Testis (tissue), 2 donors: ENCODE measurements at regions not wholly inside any gene's neighbourhood (a gene's known extent, or its start where the extent isn't known, plus 50 kb on each side); places are given as distances from the start of the nearest gene placed in this dataset.
"Not testable (repeated sequence)": the region's sequence is repeated elsewhere in the genome, so short reads cannot be mapped to it uniquely, and the experiment has no call there.

Experiments
- CTCF ChIP-seq, 3 experiments: fragments of 450-650 bp in 2 of 3; fragments of 200-600 bp in 1 of 3; sonication (generic) in 1 of 3; IDR thresholded peaks; one replicate each; pipeline ENCODE4 v1.5.1; 2016 to 2019; ENCODE audit warnings: antibody characterized with exemption in 3 of 3, mild to moderate bottlenecking in 2 of 3, moderate library complexity in 1 of 3
- POLR2A ChIP-seq: fragments of 450-650 bp; IDR thresholded peaks from one replicate; pipeline ENCODE4 v1.6.1; 2017; ENCODE audit warnings: antibody characterized with exemption, mild to moderate bottlenecking, moderate library complexity

- not testable (repeated sequence) for TF ChIP-seq CTCF (IDR thresholded peaks at IDR 0.05); POLR2A
Measured at GRCh38 chr18:968910-969309, 64.2 kb downstream of the ADCYAP1 start.
